ENCODE measurements at regions not wholly inside any gene's neighbourhood (a gene's known extent, or its start where the extent isn't known, plus 50 kb on each side); places are given as distances from the start of the nearest gene placed in this dataset.
A peak's percentile ranks its signal among the peaks of the same experiment; 100 is the strongest.

GRCh38 chr6:140062043-140063020, 687.9 kb upstream of the CITED2 start:
- DNase-seq, result peak; percentile 91
- in situ Hi-C loops (cut with MboI), result loop anchor here (25.0 kb wide), 1 partner anchor 1500 kb away; no protein-coding TSS in a partner anchor
- Histone ChIP-seq H3K79me2 (ENCODE audit: insufficient read depth) (no peaks in the 10 kb centered on the region), H4K20me1 (ENCODE audit: insufficient read depth) (no peaks in the 10 kb centered on the region), H3K9me3 (ENCODE audit: low read depth) (no peaks in the 10 kb centered on the region), H3K9me2 (ENCODE audit: insufficient read depth) (no peaks in the 10 kb centered on the region), H2AFZ (peak overlapping the region; percentile 3), H3K4me2 (ENCODE audit: unreplicated experiment) (peak overlapping the region; percentile 40), H3K27ac (peak overlapping the region; percentile 91), H3K9ac (peak overlapping the region; percentile 40), H3K4me3 (no peak overlapping the region), H3F3A (ENCODE audit: insufficient read depth) (peaks cover 43% of the 10 kb centered on the region), H3K27me3 (replicated peaks; ENCODE audit: insufficient read depth) (no peaks in the 10 kb centered on the region), H3K36me3 (ENCODE audit: low read depth) (no peaks in the 10 kb centered on the region), H3K4me1 (ENCODE audit: insufficient read depth) (peaks cover 42% of the 10 kb centered on the region)
- TF ChIP-seq EZH2phosphoT487 (IDR thresholded peaks at IDR 0.05; ENCODE audit: insufficient read depth, low read depth) (no peak), EZH2 (IDR thresholded peaks at IDR 0.05; ENCODE audit: insufficient read depth, poor library complexity, severe bottlenecking) (no peak)
- 15 to 21% methylated on average over 3 of the region's 3 CpGs for WGBS, 2 experiments (ENCODE audit: low coverage in 1 of 2, low lambda C conversion rate in 2 of 2, missing lambda C conversion rate in 2 of 2)

DNA sequence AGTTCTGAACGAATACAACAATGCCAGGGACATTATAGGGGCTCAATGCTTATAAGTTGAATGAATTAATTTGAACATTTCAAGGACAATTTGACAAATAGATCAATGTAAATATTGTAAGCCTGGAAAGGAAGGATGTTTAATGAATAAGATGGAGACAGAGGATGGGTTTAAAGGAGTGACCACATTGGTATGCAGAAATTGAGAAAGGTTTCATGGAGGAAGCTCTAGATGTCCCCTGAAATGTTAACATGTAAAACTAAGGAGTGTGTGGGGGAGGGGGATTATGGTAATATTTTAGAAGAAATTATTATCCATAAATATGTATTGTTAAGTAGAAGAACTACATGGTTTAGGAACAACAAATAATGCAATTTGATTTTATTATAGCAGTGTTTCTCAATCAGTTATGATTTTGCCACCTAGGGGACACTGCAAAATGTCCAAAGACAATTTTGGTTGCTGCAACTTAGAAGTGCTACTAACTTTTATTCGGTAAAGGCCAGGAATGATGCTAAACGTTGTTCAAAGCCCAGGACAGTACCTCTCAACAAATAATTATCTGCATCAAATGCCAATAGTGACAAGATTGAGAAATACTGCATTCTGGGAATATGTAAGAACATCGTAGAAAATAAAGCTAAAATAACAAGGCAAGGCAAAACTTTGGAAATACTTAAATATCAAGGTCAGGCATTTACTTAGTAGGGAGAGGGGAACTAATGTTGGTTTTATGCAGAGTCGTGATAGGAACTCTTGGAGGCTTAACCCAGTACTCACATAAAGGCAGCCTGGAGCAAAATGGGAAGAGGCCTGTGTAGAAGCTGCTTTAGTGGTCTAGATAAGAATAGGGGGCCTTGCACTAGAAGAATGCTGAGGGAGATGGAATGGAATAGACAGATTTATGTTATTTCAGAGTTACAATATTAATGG, 686.9 kb upstream of the CITED2 start:
- Histone ChIP-seq H3K9ac (peak overlapping the region; percentile 40; the same call in 1 of the 2 replicates), H3K4me3 (no peak overlapping the region), H3K9me3 (ENCODE audit: low read depth) (no peaks in the 10 kb centered on the region), H3K79me2 (ENCODE audit: insufficient read depth) (no peaks in the 10 kb centered on the region), H2AFZ (no peak overlapping the region), H3F3A (ENCODE audit: insufficient read depth) (peaks cover 43% of the 10 kb centered on the region), H3K9me2 (ENCODE audit: insufficient read depth) (no peaks in the 10 kb centered on the region), H3K36me3 (ENCODE audit: low read depth) (no peaks in the 10 kb centered on the region), H3K27me3 (replicated peaks; ENCODE audit: insufficient read depth) (no peaks in the 10 kb centered on the region), H3K27ac (peak overlapping the region; percentile 91), H3K4me2 (ENCODE audit: unreplicated experiment) (peak overlapping the region; percentile 40), H4K20me1 (ENCODE audit: insufficient read depth) (no peaks in the 10 kb centered on the region), H3K4me1 (ENCODE audit: insufficient read depth) (peaks cover 42% of the 10 kb centered on the region)
- TF ChIP-seq EZH2 (IDR thresholded peaks at IDR 0.05; ENCODE audit: insufficient read depth, poor library complexity, severe bottlenecking), result no peak
- TF ChIP-seq EZH2phosphoT487 (IDR thresholded peaks at IDR 0.05; ENCODE audit: insufficient read depth, low read depth), result no peak
- in situ Hi-C loops (cut with MboI), result loop anchor here (25.0 kb wide), 1 partner anchor 1501 kb away; no protein-coding TSS in a partner anchor
- DNase-seq, result no peak
- WGBS, 2 experiments (ENCODE audit: low coverage in 1 of 2, low lambda C conversion rate in 2 of 2, missing lambda C conversion rate in 2 of 2), result 39 to 44% methylated on average over 5 of the region's 5 CpGs

- TF ChIP-seq EZH2 (IDR thresholded peaks at IDR 0.05; ENCODE audit: insufficient read depth, poor library complexity, severe bottlenecking), result no peak
- no peak for TF ChIP-seq EZH2phosphoT487 (IDR thresholded peaks at IDR 0.05; ENCODE audit: insufficient read depth, low read depth)
- Histone ChIP-seq H3K4me3 (no peak overlapping the region), H3K27me3 (replicated peaks; ENCODE audit: insufficient read depth) (no peaks in the 10 kb centered on the region), H3K4me2 (ENCODE audit: unreplicated experiment) (peak overlapping the region; percentile 22), H3K27ac (peak overlapping the region; percentile 91), H2AFZ (no peak overlapping the region), H3K9me3 (ENCODE audit: low read depth) (no peaks in the 10 kb centered on the region), H3K36me3 (ENCODE audit: low read depth) (no peaks in the 10 kb centered on the region), H3K9ac (no peak overlapping the region), H3F3A (ENCODE audit: insufficient read depth) (peaks cover 43% of the 10 kb centered on the region), H4K20me1 (ENCODE audit: insufficient read depth) (no peaks in the 10 kb centered on the region), H3K79me2 (ENCODE audit: insufficient read depth) (no peaks in the 10 kb centered on the region), H3K9me2 (ENCODE audit: insufficient read depth) (no peaks in the 10 kb centered on the region), H3K4me1 (ENCODE audit: insufficient read depth) (peaks cover 42% of the 10 kb centered on the region)
- WGBS, 2 experiments (ENCODE audit: low coverage in 1 of 2, low lambda C conversion rate in 2 of 2, missing lambda C conversion rate in 2 of 2), result 92 to 100% methylated on average over 1 of the region's 1 CpG
- peak; percentile 67 for DNase-seq
- in situ Hi-C loops (cut with MboI), result loop anchor here (10.0 to 25.0 kb wide), 2 partner anchors 685 to 1502 kb away; partner anchors contain the start of gene CITED2
Observed at GRCh38 chr6:140059947-140060346, 685.5 kb upstream of the CITED2 start.

- in situ Hi-C loops (cut with MboI), result loop anchor here (10.0 to 25.0 kb wide), 2 partner anchors 684 to 1503 kb away; partner anchors contain the start of gene CITED2
- 96 to 100% methylated on average over 2 of the region's 2 CpGs for WGBS, 2 experiments (ENCODE audit: low coverage in 1 of 2, low lambda C conversion rate in 2 of 2, missing lambda C conversion rate in 2 of 2)
Observed at GRCh38 chr6:140058863-140059262, 684.4 kb upstream of the CITED2 start.

More at GRCh38 chr6:140058863-140059262, 684.4 kb upstream of the CITED2 start:
- H3K9me2 ChIP-seq (ENCODE audit: insufficient read depth), result no peaks in the 10 kb centered on the region
- H3K27ac ChIP-seq, result no peak overlapping the region
- TF ChIP-seq EZH2 (IDR thresholded peaks at IDR 0.05; ENCODE audit: insufficient read depth, poor library complexity, severe bottlenecking), result no peak
- peaks cover 44% of the 10 kb centered on the region for H3K4me1 ChIP-seq (ENCODE audit: insufficient read depth)
- no peaks in the 10 kb centered on the region for H4K20me1 ChIP-seq (ENCODE audit: insufficient read depth)
- no peaks in the 10 kb centered on the region for H3K79me2 ChIP-seq (ENCODE audit: insufficient read depth)
- no peaks in the 10 kb centered on the region for H3K27me3 ChIP-seq (replicated peaks; ENCODE audit: insufficient read depth)
- H3K9me3 ChIP-seq (ENCODE audit: low read depth), result no peaks in the 10 kb centered on the region
- H3F3A ChIP-seq (ENCODE audit: insufficient read depth), result peaks cover 52% of the 10 kb centered on the region
- no peaks in the 10 kb centered on the region for H3K36me3 ChIP-seq (ENCODE audit: low read depth)
- DNase-seq, result no peak
- H3K4me2 ChIP-seq (ENCODE audit: unreplicated experiment), result no peak overlapping the region
- no peak overlapping the region for H2AFZ ChIP-seq
- no peak overlapping the region for H3K4me3 ChIP-seq
- H3K9ac ChIP-seq, result no peak overlapping the region

Data from GM23248 (cell line).